Omental fat pad (tissue), 3 donors: ENCODE measurements at regions not wholly inside any gene's neighbourhood (a gene's known extent, or its start where the extent isn't known, plus 50 kb on each side); places are given as distances from the start of the nearest gene placed in this dataset.

Experiments
- ATAC-seq: fragments of 150-250 bp; one replicate; pipeline ENCODE4 v1.9.1; 2016; ENCODE audit warnings: mild to moderate bottlenecking, moderate library complexity; ENCODE audit not compliant: low FRiP score
- DNase-seq: peaks from one replicate; pipeline ENCODE4 v3.0.0-alpha.2; 2019; ENCODE audit warnings: low spot score
- TF ChIP-seq, protein P1 (sequence below), 3 donors: fragments of 450-650 bp; IDR thresholded peaks; one replicate each; pipeline ENCODE4 v1.5.1; 2016 to 2017; ENCODE audit warnings: antibody characterized with exemption in 3 of 3, mild to moderate bottlenecking in 3 of 3, moderate library complexity in 2 of 3

DNA sequence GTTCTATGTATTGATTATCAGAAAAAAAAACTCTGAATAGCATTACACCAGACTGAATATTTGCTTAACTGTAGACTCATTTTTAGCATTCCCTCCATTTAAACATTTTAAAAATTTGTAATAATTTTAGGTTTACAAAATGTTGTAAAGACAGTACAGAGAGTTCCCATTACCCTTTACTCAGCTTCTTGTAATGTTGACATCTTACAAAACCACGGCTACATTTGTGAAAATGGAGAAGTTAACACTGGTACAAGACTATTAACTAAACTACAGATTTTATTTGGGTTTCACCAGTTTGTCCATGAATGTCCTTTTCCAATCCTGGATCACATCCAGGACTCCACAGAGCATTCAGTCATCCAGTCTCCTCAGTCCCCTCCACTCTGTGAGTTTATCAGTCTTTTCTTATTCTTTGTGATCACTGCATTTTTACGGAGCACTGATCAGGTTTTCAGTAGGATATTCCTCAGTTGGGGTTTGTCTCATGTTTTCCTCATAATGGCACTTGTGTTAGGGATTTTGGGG is 130.0 kb upstream of the EEPD1 start:
- TF ChIP-seq, protein P1, sequence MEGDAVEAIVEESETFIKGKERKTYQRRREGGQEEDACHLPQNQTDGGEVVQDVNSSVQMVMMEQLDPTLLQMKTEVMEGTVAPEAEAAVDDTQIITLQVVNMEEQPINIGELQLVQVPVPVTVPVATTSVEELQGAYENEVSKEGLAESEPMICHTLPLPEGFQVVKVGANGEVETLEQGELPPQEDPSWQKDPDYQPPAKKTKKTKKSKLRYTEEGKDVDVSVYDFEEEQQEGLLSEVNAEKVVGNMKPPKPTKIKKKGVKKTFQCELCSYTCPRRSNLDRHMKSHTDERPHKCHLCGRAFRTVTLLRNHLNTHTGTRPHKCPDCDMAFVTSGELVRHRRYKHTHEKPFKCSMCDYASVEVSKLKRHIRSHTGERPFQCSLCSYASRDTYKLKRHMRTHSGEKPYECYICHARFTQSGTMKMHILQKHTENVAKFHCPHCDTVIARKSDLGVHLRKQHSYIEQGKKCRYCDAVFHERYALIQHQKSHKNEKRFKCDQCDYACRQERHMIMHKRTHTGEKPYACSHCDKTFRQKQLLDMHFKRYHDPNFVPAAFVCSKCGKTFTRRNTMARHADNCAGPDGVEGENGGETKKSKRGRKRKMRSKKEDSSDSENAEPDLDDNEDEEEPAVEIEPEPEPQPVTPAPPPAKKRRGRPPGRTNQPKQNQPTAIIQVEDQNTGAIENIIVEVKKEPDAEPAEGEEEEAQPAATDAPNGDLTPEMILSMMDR (IDR thresholded peaks at IDR 0.05) = no peak
- ATAC-seq = no peak
- DNase-seq = no peak

DNA sequence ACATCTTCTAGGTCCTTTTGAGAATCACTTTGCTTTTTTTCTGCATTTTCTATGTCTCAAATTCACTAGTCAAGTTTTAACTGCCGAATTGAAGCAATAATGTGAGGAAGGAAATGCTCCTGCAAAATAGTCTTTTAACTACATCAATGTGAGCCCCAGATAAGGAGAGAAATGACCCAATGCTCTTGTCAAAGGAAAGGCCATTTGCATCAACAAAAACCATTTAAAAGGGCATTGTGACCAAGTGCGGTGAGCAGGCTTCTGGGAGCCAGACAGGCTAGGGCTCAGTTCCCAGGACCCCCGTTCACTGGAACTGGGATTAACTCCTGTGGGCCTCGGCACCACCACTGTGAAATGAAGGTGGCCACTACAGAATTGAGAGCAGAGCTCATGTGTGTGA is 127.9 kb upstream of the EEPD1 start:
- TF ChIP-seq, protein P1 (IDR thresholded peaks at IDR 0.05) = no peak
- no peak for ATAC-seq
- DNase-seq = no peak

DNA sequence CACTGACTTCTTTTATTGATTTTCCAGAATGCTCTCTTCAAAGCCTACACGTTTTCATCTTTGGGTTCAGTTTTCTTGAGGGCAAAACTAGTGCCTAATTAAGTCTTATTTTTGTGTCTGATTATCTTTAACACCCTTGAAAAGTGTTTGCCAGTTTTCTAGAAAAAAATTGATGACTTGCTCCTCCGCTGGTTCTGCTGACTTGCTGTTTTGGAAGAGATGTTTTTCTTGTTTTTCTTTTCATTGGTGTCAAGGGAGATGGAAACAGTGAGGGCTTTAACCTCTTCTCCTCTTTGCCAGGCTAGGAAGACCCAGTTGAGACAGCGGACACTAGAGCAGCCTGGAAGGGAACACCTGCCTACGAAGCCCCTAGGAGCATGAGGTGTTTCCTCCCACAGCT is 123.7 kb upstream of the EEPD1 start:
- DNase-seq (no peak), ATAC-seq (no peak)
- TF ChIP-seq, protein P1 (IDR thresholded peaks at IDR 0.05) = no peak

DNA sequence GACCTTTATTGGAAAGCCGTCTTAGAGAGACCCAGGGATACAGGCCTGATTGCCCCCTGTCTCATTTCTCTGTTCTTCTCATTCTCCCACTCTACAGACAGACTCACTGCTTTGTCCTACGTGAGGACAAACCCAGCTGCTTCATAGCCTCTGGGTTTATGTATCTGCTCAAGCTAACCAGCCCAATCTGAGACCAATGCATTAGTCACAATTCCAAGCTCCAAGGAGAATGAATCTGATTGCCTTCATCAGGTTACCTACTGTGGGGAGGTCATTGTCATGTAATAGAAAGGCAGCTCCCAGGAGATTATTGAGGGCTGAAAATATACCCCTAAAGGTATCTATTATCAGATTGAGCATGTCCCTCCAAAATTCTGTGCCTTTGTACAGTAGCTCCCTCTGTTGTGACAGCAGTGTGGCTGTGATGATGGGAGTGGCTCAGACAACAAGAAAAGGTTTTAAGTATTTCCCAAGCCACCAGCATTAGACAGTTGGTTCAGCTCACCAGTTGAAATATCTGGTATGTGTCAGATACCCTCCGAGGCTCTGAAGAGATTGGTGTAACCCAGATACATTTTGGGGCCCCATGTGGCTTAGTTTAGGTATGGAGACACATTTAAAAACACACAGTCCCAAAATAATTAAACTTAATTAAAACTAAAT is 123.1 kb upstream of the EEPD1 start:
- ATAC-seq (no peak), DNase-seq (no peak)
- TF ChIP-seq, protein P1 (IDR thresholded peaks at IDR 0.05) = no peak

DNA sequence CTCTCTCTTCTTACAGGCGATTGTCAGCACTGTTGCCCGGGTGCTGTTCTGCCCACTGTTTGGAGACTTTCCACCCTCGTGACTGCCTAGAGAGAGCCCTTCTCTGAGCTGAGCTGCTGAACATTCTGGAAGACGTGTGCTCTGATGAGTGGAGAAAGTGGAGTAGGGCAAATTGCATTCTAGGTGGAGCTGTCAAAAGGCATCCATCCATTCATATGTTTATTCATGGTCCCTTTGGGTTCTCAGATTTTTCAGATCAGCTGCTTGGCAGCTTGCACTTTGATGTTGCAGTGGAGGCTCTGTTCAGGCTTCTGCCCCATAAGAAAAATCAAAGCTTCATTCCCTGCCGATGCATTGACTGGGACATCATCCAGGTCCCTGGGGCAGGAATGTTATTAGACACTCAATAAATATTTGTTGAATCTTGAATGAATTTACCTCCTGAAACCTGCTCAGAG is 120.7 kb upstream of the EEPD1 start:
- ATAC-seq (no peak), DNase-seq (no peak)
- TF ChIP-seq, protein P1 (IDR thresholded peaks at IDR 0.05) = no peak

DNA sequence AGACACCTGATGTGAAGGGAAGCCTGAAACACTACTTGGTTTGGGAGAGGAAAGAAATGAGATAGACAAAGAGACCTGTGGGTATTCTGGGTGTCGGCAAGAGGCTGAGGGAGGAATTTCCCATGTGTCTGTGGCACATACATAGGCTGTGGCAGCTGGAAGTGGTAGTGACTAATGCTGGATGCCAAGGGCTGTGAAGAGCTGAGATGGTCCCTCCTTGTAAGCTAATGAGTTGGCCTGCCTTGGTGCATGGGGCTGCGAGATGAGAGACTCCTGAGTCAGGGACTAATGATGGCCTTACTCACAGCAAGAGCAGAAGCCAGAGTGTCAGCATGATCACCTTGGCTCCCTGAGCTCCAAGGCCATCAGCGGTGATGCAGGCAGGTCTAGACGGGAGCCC is 119.0 kb upstream of the EEPD1 start:
- DNase-seq = no peak
- TF ChIP-seq, protein P1 (IDR thresholded peaks at IDR 0.05) = no peak
- no peak for ATAC-seq

DNA sequence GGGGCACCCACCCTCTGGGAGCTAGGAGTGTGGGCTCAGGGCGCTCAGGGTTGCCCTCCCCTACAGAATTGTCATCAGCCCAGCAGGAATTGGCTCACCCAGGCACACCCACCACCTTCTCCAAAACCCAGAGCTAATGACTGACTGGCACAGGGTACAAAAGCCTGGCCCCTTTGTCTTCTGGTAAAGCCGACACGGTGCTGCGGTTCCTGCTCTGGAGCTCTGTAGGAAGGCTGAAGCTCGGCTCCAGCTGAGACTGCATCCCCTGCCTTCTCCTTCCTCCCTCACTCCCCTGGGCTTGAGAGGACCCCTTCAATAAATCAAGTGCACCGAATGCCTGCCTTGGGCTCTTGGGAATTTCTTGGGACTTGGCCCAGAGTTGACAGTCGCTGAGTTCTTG is 117.9 kb upstream of the EEPD1 start:
- ATAC-seq (no peak), DNase-seq (no peak)
- TF ChIP-seq, protein P1 (IDR thresholded peaks at IDR 0.05) = no peak
